Esophagus squamous epithelium (tissue), 4 donors: ENCODE measurements at regions not wholly inside any gene's neighbourhood (a gene's known extent, or its start where the extent isn't known, plus 50 kb on each side); places are given as distances from the start of the nearest gene placed in this dataset.

Source experiments
- CTCF ChIP-seq, 6 experiments: fragments of 450-650 bp in 4 of 6; fragments of 200-600 bp in 2 of 6; sonication (generic) in 2 of 6; IDR thresholded peaks; one replicate each; pipeline ENCODE4 v1.5.1; 2016 to 2019; ENCODE audit warnings: antibody characterized with exemption in 6 of 6, mild to moderate bottlenecking in 4 of 6, moderate library complexity in 4 of 6
- POLR2A ChIP-seq, 4 donors: fragments of 450-650 bp; IDR thresholded peaks; one replicate each; pipeline ENCODE4 v1.6.1; 2017; ENCODE audit warnings: antibody characterized with exemption in 4 of 4, mild to moderate bottlenecking in 4 of 4, moderate library complexity in 3 of 4

- TF ChIP-seq POLR2A (IDR thresholded peaks at IDR 0.05) (no peak), CTCF (IDR thresholded peaks at IDR 0.05) (no peak)
Measured at GRCh38 chr4:33063241-33063640, 2343.1 kb downstream of the PCDH7 start.
